ENCODE measurements at regions not wholly inside any gene's neighbourhood (a gene's known extent, or its start where the extent isn't known, plus 50 kb on each side); places are given as distances from the start of the nearest gene placed in this dataset.

DNA sequence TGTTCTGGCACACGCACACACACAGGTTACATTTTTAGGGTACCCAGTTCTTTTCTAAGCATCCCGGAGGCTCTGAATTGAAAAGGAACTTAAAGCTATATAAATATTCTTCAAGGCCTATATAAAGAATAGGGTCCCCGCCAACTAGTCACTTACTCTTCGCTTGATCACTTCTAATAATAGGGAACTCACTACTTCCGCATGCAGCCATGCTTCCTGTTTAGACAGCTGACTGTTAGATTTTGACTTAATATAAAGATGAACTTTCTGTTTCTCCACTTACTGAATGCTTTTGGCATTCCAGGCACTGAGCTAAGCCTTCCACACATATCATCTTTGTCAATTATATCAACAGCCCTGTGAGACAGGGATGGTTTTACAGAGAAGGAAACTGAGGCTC, 259.6 kb downstream of the TSHZ3 start:
- no peak for TF ChIP-seq CTCF (IDR thresholded peaks at IDR 0.05; ENCODE audit: borderline replicate concordance)
- no peak overlapping the region for H3K4me3 ChIP-seq
- no peak overlapping the region for H3K27ac ChIP-seq (replicated peaks)
- H3K27me3 ChIP-seq (ENCODE audit: low read depth): peaks cover 4% of the 10 kb centered on the region
- H3K36me3 ChIP-seq: no peaks in the 10 kb centered on the region
- intact Hi-C loops (cut with micrococcal nuclease): no loop called here
- no peaks in the 10 kb centered on the region for H3K9me3 ChIP-seq (replicated peaks)
- peaks cover 20% of the 10 kb centered on the region for H3K4me1 ChIP-seq
- no peak for DNase-seq

- H3K27ac ChIP-seq (replicated peaks): no peak overlapping the region
- H3K27me3 ChIP-seq (ENCODE audit: low read depth): peaks cover 4% of the 10 kb centered on the region
- no peaks in the 10 kb centered on the region for H3K9me3 ChIP-seq (replicated peaks)
- no peak for TF ChIP-seq CTCF (IDR thresholded peaks at IDR 0.05; ENCODE audit: borderline replicate concordance)
- peaks cover 10% of the 10 kb centered on the region for H3K4me1 ChIP-seq
- no peak for DNase-seq
- intact Hi-C loops (cut with micrococcal nuclease): no loop called here
- H3K36me3 ChIP-seq: no peaks in the 10 kb centered on the region
- H3K4me3 ChIP-seq: no peak overlapping the region
Measured at GRCh38 chr19:31085125-31085524, 264.1 kb downstream of the TSHZ3 start.

DNA sequence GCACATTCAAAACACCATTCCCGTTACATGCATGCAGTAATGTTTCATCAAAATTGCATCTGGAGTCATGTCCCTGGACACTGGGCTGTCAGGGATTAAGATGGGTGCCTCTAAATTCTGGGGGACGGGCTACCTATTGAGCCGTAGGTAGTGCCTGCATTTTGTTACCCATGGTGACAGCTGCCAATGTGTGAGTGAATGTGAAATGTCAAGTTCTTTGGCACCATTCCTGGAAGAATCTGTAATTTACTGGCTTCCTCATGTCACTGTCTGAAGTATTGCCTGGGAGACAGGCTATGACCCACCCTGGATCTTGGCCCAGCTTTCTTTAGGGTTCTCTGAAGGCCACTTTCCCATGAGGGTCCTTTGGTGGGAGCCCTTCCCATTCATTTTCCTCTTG, 266.1 kb downstream of the TSHZ3 start:
- intact Hi-C loops (cut with micrococcal nuclease): no loop called here
- Histone ChIP-seq H3K27ac (replicated peaks) (no peak overlapping the region), H3K27me3 (ENCODE audit: low read depth) (peaks cover 14% of the 10 kb centered on the region), H3K4me1 (peaks cover 10% of the 10 kb centered on the region), H3K9me3 (replicated peaks) (no peaks in the 10 kb centered on the region), H3K36me3 (no peaks in the 10 kb centered on the region), H3K4me3 (no peak overlapping the region)
- DNase-seq: no peak
- no peak for TF ChIP-seq CTCF (IDR thresholded peaks at IDR 0.05; ENCODE audit: borderline replicate concordance)

- Histone ChIP-seq H3K27ac (replicated peaks) (no peak overlapping the region), H3K4me1 (no peaks in the 10 kb centered on the region), H3K4me3 (no peak overlapping the region), H3K36me3 (no peaks in the 10 kb centered on the region), H3K9me3 (replicated peaks) (no peaks in the 10 kb centered on the region), H3K27me3 (ENCODE audit: low read depth) (peaks cover 55% of the 10 kb centered on the region)
- no peak for DNase-seq
- no peak for TF ChIP-seq CTCF (IDR thresholded peaks at IDR 0.05; ENCODE audit: borderline replicate concordance)
- intact Hi-C loops (cut with micrococcal nuclease): no loop called here
Measured at GRCh38 chr19:31075146-31075655, 274.0 kb downstream of the TSHZ3 start.

DNA sequence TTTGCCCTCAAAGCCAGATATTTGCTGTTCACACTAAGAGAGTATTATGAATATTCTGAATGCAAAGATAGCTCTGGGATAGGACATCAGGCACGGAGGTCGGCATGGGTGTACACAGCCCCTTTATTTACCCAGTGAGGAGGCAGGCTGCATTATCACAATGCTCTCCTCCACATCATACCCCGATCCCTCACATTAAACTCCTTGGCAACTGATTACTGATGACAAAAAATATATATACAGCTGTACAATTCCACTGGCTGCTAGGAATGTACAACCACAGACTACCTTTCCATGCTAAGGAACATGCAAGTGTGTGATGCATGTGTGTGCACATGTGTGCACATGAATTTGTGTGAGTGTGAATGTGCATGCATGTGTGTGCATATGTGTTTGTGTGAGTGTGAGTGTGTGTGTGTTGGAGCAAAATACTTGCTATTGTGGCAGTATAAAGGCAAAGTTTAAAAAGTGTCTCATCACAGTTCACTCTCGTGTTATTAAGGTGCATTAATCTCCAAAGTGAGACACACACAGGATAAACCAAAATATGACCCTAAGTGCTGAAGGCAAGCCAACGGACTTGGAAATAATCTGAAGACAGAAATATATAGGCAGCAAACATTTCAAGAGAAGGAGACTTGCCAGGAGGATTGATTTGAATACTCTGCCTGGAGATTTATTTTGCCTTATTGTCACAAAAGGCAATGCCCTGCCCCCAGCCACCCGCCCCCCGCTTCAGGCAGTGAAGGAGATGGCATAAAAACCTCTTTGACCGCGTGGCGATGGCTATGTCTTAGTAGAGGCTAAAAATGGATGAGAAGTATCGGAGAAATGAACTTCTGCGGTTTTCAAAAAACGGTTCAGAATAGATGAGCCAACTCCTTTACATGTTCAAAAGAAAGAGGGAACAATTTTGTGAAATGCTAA, 274.8 kb downstream of the TSHZ3 start:
- no peak overlapping the region for H3K27ac ChIP-seq (replicated peaks)
- H3K4me3 ChIP-seq: no peak overlapping the region
- no peak for DNase-seq
- no peak for TF ChIP-seq CTCF (IDR thresholded peaks at IDR 0.05; ENCODE audit: borderline replicate concordance)
- H3K9me3 ChIP-seq (replicated peaks): no peaks in the 10 kb centered on the region
- H3K36me3 ChIP-seq: no peaks in the 10 kb centered on the region
- intact Hi-C loops (cut with micrococcal nuclease): no loop called here
- H3K4me1 ChIP-seq: no peaks in the 10 kb centered on the region
- H3K27me3 ChIP-seq (ENCODE audit: low read depth): peaks cover 59% of the 10 kb centered on the region

Data from left ventricle myocardium inferior (tissue), 1 donor.